HG02970 (cell line): ENCODE measurements at regions not wholly inside any gene's neighbourhood (a gene's known extent, or its start where the extent isn't known, plus 50 kb on each side); places are given as distances from the start of the nearest gene placed in this dataset.

ENCODE experiments used
- ATAC-seq: cut with Tn5 transposase; IDR thresholded peaks from one replicate; pipeline ENCODE4 v1.9.1; 2021; ENCODE audit warnings: mild to moderate bottlenecking, moderate library complexity, moderate number of reproducible peaks; ENCODE audit not compliant: unreplicated experiment, low FRiP score

DNA sequence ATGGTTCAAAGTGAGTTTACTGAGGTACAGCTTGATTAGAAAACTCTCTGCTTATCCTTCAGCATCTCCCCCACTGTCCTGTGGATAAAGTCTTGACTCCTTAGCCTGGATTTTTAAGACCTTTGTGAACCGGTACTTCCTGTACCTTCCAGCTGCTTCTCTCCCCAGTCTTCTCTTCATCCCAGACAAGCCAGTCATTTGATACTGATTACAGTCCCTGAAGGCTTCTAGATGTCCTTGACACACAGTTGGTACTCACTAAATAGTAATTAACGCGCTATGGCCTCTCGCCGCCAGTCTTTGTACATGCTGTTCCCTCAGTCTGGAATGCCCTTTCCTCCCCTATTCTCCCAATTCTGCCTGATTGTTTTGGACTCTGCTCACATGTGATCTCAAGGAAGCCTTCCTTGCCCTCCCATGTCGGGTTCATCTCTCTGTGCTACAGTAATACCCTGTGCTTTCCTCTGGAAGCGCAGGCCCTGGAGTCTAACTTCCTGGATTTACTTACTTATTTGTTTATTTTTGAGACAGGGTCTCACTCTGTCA is 50.6 kb upstream of the PTGR2 start:
- ATAC-seq, result no peak

DNA sequence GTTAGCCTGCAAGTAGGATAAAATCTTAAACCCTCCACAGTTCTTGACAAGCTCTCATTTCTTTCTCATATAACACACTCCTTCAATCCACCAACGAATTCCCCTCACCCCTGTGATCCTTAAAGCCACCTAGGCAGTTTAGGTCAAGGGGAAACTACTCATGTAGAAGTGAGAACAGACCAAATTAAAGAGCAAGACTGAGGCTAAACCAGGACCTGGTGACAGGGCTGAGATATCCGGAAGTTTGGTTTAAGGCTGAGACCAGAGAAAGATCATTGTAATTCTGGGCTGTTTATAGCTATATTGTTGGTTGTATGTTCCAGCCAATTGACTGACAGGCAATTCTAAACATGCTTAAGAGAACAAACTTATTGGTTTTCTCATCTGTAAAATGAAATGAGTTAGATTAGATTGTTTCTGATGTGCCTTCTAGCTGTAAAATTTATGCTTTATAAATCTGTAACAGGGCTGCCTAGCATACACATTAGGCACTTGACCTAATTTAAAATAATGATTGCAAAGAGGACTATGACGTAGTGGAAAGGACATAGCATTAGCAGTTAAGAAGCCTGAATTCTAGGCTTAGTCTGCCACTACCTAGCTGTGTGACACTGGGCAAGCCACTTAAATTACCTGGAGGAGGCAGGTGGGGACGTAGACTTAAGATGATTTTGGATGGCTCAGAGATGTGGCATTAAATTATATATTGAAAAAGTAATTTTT is 53.9 kb upstream of the PTGR2 start:
- no peak for ATAC-seq

DNA sequence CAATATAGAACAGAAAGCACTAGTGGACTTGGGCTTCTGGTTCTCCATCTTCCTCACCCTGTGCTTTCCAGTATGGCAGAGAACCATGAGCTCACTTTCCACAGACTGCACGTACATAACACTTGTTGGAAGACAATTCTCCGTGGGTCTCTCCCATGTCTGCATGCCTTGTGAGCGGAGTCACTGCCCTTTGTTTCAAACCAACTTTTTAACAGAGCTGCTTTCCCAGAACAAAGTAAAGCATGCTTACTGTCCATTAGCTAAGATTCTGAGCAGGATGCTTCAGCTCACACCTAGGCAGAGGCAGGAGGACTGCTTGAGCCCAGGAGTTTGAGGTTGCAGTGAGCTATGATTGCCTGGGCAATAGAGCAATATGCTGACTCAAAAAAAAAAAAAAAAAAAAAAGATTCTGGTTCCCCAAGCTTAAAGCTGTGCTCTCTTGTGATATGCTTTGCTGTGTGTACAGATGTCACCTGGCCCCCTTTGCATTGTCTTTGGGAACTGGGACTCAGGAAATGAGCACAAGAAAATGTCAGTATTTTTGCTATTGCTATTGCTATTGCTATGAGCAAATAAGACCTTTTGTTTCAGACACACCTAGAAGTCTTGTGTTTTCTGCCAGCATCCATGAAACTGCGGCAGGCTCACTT is 54.6 kb upstream of the PTGR2 start:
- ATAC-seq, result no peak

DNA sequence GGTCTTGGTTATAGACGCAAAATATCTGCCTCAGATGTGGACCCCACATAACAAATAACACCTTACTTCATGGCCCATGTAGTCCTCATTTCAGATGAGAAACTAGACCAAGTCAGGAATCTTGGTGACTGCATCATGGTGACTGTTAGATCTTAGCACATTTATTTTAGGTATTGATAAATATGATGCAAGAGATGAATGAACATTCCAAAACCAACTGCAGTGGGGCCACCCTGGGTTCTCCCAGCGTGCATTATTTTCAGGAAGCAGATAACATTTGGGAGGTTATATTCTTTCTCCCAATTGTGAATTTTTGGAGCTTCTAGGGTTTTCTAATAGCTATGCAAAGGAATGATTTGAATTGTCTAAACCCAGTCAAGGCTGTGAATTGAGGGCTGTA is 55.2 kb upstream of the PTGR2 start:
- no peak for ATAC-seq

DNA sequence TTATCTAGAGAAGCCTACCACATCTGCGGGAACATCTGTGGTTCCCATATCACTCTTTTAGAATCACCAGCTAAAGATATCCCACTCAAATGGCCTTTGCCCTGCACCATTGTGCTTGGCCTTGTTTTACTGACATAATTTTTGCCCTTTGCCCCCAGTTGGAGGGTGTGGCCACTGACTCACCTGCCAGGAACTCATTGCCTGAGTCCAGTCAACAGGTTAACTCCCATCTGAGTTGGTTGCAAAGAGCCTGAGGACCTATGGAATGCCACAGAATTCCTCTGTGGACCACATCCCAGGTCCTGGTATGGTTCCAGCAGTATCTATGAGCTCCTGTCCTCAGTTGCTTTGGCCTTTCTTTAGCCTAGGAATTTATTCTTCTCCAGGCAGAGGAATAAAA is 55.7 kb upstream of the PTGR2 start:
- no peak for ATAC-seq

DNA sequence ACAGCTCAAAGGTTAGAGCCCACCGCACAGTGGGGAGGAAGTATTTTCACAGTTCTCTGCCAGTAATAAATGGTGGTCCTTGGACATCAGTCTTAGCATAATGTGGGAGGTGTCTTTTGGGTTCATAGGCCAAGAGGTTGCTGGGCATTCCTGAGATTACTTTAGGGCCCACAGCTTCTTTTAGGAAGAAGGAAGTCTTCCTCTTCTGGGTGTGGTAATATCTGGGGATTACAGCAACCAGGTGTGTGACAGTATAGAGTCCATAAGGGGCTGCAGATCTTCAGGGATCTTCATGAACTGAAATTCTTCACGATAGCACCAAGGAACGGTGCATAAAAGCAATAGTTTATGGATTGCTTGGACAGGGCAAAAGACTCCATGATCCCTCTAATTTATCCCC is 56.2 kb upstream of the PTGR2 start:
- ATAC-seq, result no peak

DNA sequence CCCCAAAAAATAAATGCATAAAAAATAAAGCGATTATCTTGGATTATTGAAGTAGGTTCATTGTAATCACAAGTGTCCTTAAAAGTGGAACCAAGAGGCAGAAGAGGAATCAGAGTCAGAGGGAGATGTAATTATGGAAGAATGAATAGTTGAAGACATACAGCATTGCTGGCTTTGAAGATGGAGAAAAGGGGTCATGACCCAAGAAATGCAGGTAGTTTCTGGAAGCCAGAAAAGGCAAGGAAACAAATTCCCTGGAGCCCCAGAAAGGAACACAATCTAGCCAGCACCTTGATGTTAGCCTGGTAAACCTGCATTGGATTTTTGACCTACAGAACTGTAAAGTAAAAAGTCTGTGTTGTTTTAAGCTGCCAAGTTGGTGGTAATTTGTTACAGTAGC is 57.5 kb upstream of the PTGR2 start:
- no peak for ATAC-seq

DNA sequence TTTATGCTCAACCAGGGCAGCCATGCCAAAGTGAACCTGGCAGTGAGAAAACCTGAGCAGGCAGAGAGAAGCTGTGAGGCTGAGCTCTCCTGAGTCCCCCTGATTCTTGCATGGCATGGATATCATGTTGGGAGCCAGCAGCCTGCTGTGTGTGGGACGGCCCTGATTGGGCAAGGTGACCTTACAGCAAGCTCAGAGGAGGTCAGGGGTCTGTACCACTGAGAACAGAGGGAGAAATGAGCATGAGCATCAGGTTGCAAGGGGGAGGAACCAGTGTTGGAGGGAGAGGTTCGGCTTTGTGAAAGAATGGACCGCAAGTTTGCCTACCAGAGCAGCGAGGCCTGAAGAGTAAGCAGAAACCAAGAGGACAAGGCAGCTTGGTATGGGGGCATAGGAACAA is 59.1 kb upstream of the PTGR2 start:
- no peak for ATAC-seq

DNA sequence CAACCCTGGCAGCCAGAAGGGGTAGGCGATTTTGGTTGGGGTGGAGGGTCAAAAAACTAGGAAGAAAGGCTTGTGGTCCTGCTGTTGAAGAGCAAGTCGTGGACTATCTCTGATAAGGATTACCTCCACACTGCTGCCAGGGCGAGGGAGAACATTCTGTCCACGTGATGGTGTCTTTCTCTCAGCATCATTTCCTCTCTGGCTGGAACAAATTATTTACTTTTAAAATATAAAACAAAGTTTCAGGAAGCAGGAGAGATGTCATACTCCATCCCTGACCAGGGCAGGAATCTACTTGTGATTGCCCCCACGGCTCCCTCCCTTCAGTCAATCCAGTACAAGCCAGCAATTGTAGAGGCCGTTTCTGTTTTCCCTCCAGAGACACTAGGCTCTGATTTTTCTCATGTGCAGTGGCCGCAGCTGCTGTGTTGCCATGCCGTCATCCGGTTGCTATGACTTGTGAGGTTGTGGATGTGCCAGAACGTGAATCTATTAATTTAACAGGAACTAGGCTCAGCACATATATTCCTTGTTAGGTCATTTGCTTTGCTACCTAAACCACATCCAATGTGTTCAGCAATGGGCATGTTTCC is 61.5 kb upstream of the PTGR2 start:
- no peak for ATAC-seq

DNA sequence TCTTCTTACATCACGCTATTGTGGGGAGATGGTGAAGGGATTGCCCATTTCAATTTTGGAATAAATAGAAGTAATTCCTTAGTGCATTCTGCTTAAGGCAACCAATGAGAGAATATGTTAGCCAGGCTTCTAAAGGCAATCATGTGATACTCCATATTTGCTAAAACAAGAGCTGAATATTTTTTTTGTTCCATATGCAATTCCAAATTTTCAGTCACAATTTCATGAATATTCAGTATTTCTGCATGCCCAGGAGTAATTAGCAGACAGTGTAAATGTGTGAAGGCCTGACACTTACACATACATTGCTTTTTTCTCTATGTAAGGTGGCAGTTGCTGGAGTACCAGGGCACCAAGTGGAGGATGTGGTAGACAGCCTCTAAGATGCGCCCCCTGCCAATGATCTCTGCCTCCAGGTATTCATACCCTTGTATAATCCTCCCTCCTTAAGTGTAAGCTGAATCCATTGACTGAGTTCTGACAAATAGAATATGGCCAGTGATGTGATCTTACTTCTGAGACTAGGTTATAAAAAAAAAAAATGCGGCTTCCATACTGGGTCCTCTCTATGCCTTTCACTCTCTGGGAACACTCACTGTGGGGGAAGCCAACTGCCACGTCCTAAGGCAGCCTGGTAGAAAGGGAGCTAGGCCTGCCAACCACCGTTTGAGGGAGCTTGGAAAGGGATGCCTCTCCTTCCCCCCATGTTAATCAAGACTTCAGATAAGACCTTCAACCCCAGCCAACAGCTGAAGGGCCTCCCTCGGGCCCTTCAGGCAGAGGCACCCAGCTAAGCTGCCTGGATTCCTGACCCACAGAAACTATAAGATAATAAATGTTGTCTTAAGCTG is 62.7 kb upstream of the PTGR2 start:
- no peak for ATAC-seq

DNA sequence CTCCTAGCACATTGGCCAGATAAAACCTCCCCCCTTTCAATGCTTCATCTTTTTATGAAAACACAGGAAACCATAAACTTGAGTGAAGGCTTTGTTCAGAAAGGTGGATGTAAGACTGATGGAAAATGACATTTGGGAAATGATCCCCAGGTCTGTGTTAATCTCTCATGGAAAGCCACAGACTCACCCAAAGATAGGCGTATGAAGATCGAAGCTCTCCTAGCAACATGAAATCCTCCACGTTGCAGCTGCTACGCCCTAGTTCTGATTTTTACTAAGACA is 63.4 kb upstream of the PTGR2 start:
- ATAC-seq, result no peak

DNA sequence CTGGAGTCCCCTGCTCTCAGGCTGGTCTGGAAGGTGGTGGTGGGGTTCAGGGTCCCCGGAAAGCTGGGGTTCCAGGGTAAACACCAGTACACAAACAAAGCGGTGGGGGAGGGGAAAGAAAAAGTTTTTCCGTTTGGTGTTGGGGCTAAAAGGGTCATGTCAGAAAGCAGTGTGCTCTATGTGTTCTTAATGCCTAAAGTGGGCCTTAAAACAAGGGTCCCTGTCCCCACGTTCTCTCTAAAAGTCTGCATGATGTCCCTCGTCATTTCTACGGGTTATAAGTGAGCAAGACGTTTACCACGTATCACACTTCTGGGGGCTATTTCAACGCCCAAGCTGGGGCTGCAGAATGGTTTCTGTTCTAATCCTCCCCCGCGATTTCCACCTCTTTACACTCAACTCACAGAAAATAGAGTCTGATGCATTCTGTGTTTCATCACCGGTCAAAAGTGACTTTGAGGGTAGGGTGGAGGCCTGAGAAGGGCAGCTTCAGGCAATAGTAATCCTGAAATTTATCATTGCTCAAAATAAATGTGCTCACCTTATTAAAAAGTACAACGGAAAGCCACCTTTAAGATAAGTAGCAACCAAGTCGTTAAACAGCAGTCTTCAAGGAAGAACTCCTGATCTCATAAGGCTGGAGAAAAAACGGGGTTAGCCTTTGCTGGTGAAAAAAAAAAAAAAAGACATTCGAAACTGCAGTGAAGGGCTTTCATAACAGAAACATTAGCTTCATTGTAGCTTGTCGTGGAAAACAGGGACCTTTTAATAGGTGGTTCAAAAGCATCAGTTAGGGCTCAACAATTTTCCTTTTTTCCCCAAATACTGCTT is 63.9 kb upstream of the PTGR2 start:
- ATAC-seq, result peak; percentile 5

DNA sequence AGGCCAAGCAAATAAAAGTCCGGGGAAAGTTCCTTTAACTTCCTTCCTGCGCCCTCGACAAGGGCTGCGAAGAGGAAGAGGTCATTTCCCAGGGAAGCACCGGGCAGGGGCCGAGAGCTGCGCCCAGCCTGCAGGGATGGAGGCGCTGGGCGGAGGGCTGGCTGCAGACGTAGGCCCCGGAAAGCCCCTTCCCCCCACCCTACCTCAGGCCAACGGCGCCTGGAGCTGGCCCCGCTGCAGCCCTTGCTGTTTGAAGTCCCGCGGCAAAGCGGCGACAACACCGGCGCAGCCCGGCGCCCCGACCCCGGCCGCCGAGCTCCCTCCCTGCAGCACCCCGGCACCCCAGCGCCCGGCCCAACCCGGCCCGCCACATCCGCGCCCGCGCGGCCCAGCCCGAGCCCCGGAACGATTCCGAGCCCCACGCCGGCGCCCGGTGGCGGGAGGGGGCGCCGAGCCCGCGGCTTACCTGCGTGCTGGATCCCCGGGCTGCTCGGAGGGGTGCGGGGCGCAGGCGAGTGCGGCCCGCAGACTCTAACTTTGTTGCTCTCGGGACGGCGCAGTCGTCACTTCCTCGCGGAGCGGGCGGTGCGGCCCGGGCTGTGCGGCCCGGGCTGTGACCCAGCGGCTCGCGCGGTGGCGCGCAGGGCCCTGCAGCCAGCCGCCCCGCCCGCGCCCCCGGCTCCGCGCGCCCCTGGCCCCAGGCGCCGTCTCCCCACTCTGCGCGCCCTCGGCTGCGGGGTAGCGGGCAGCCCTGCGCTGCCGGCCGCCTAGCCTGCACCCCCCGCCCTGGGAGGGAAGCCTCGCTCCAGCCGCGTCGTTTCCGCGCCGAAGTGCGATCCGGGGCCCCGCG is 64.8 kb upstream of the PTGR2 start:
- ATAC-seq, result peak; percentile 47

DNA sequence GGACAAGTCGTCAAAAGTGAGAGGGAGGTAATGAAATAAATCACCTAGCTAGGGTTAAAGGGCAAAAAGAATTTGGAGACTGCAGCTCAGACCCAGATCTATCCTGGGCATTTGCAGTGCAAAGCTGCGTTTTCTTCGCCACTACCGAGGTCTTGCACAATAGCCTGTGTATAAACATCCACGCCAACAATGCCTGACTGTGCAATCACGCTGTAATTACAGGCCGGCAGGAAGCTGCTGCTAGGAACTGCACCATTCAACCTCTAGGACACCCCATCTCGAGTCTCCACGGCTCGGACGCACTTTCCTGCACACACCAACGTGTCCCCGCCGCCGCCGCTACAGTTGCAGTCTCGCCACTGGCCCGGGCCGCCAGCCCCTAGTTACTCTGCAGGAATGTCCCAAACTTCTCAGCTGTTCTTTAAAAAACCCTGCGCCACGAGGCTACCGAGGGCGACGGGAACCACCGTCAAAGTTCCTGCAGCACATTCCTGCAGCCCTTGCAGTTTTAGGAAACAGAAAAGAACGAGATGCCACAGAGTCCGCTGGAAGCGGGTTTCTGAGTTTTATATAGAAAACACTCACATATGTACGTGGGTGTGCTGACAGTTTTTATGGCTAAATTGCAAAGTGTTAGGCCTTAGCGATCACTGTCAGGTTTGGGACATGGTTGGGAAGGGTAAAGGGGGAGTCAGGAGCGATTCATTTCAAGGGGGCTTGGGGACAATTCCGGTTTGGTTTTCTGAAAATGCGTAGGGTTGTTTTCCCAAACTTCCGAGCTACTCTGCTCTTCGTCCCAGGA is 65.6 kb upstream of the PTGR2 start:
- no peak for ATAC-seq

DNA sequence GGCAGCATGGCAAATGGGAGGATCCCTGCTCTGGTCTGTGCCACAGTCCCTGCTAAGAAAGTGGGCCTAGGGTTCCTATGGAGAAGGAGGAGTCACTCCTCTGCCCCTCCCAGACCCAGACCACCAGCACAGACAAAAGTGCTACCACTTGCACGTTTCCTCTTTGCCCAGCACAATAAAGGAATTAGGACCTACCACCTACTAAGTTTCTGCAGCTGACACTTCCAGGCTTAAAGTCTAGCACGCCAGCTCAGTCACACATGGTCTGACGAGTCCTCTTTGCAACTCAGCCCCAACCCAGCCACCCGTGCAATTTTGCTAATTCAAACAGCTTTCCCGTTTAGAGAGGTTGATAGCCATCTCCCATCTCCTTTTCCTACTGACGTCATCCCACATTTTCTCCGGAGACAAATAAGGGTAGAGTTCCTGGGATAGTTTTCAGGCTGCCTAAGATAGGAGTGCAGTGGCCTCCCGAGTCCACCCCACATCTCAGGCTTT is 66.2 kb upstream of the PTGR2 start:
- no peak for ATAC-seq

DNA sequence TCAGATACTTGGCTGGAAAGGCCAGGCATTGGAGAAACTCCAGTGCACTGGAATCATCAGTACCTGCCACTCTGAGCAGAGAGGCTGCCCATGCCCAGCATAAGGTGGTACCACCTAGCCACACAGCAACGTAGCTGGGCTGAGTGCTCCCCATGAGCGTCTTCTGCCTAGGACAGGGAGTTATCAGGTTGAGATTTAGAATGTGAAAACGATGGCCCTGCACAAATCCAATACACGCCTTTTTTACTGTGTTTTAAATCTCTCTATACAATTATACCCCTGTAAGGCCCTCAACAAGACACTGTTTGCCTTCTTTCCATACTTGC is 66.7 kb upstream of the PTGR2 start:
- ATAC-seq, result no peak

DNA sequence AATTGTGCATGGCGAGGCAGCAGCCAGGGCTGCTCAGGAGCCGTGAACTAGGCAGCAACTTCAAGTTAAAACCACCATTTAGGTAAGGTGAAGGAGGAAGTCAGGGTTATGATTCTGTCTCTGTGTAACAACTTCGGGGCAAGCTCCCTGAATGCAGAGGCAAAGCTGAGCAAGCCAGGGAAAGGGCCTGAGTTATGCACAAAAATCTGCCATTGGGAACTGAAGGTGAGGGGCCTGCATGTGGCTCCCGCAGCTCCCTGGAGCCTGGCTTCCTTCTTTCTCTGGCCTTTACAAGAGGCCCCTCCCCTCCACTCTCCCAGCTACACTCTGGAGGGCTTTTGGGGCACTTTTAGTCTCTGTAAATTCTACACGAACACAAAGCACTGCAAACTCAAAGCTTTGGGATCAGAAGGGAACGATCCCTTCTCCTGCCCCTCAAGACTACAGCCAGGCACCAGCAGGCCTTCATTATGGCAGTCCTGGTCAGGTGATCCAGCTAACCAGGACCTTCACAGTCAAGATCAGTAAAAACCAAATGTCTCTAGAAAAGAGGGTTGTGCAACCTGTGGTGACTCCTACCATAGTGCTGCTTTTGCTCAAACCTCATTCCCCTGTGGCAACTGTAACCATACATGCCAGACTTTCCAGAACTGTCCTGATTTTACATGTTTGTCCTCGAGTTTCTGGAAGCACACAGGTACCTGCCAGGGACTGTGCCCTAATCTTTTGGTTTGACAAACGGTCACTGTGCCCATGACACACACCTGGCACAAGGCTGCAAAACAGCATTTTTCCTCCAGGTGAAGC is 67.2 kb upstream of the PTGR2 start:
- ATAC-seq, result no peak
